Head of caudate nucleus (tissue), 42 donors: ENCODE measurements at regions not wholly inside any gene's neighbourhood (a gene's known extent, or its start where the extent isn't known, plus 50 kb on each side); places are given as distances from the start of the nearest gene placed in this dataset.
A peak's percentile ranks its signal among the peaks of the same experiment; 100 is the strongest.

Experiments
- DNase-seq, 42 donors: peaks; one replicate each; pipeline versions ENCODE4 v3.0.0 to v3.0.0-alpha.2; 2020 to 2021; ENCODE audit warnings: mixed read lengths in 7 of 42
- intact Hi-C: fragments of 100-400 bp; cut with DNase I; formaldehyde crosslinking; loops from one replicate; pipeline ENCODE4 v1.15.0; 2022

GRCh38 chr9:108300306-108301287 is 555.2 kb downstream of the ACTL7B start:
- intact Hi-C loops: no loop called here
- no peak for DNase-seq

DNA sequence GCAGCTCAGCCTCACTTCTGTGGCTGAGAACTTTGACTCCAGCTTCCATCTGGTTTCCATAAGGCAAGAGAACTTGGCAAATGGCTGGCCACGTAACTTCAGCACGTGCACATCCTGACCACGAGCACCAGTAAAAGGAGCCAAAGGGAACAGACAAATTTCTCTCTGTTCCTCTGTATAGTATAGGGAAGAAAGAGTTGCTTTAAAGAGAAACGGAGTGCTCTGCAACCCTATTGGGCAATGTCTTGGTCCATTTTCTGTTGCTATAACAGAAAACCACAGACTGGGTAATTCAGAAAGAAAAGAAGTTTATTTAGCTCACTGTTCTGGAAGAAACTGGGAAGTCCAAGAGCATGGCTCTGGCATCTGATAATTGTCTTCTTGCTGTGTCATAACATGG is 558.7 kb downstream of the ACTL7B start:
- intact Hi-C loops: no loop called here
- peak in 7 of 42 donors; percentile 2 to 44 (median 22) for DNase-seq

DNA sequence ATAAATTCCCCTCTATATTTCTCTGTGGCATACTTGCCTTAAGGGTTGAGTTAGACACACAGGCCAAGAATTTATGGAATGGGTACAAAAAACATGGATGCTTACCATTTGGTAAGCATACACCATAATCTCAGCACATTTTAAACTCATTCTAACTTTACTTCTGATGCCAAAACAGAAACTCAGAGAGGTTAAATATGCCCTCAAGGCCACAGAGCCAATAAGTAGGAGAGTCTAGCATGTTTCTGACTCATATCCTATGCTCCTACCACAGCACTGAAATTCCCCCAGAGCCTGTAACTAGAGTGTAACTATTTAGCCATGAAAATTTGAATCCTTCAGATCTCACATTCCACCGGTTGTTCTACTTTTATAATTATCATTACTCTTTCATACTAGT is 559.7 kb downstream of the ACTL7B start:
- no peak for DNase-seq
- intact Hi-C loops: no loop called here

DNA sequence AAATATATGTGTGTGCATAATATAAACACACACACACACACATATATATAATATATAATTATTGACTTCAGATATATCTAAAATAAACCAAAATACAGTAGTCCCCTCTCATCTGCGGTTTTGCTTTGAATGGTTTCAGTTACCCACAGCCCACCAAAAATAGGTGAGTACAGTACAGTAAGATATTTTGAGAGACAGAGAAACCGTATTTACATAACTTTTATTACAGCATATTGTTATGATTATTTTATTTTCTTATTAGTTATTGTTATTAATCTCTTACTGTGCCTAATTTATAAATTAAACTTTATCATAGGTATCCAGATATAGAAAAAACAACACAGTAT is 564.2 kb downstream of the ACTL7B start:
- intact Hi-C loops: no loop called here
- no peak for DNase-seq

- intact Hi-C loops: no loop called here
- no peak for DNase-seq
These were observed 564.8 kb downstream of the ACTL7B start for GRCh38 chr9:108290839-108291585.

DNA sequence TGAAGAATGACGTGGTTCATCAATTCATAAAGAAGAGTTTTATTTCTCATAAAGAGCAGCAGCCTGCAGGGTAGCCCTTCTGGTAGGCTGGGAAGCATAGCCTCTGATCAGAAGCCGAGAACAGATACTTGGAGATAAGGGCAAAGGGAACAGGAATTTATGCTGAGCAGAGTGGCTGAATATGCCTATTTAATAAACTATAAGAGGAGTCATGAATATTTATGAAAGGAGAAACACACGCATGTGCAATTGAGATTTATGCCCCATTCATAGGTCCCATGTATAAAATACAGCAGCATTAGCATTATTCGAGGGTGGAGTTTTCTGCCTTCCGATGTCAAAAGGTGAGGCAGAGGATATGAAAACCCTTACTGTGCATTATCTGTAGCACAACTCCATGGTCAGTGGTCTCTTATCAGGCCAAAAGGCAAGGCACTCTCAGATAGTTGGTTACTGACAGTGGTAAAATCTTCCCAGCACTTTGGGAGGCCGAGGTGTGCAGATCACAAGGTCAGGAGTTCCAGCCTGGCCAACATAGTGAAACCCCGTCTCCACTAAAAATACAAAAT is 569.1 kb downstream of the ACTL7B start:
- intact Hi-C loops: no loop called here
- no peak for DNase-seq

DNA sequence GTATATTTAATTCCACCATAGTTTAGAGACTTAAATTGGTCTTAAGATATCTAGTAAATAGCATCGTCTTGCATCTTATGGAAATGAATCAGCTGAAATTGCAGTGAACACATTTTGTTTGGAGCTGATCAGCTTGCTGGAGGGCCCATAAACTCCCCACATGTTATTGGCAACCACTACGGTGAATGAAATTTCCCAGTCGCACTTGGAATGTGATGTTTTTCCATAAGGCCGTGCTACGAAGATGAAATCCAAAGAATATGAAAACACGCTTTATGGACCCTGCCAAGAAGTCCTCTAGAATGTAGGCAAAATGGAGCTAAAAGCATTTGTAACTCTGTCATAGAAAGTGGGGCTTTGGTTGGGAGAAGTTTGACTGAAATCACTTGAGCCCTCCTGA is 572.1 kb downstream of the ACTL7B start:
- intact Hi-C loops: no loop called here
- no peak for DNase-seq

DNA sequence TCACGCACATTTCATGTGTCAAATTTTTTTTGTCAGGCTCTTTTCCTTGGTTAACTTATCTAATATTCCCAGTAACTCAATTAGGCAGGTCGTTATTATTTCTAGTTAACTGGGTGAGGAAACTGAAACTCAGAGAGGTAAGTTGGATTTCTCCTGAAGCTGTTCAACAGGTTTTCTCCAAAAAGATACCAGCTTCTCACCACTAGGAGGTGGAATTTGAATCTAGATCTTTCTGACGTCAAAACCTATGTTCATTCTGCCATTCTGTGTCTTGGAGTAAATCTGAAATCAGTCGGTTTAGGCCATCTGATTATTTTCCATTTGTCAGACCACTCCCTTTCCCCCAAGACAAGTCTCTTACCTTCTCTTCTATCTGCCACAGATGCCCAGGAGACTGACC is 572.9 kb downstream of the ACTL7B start:
- intact Hi-C loops: no loop called here
- no peak for DNase-seq

GRCh38 chr9:108281696-108282095 is 574.1 kb downstream of the ACTL7B start:
- DNase-seq: no peak
- intact Hi-C loops: no loop called here

DNA sequence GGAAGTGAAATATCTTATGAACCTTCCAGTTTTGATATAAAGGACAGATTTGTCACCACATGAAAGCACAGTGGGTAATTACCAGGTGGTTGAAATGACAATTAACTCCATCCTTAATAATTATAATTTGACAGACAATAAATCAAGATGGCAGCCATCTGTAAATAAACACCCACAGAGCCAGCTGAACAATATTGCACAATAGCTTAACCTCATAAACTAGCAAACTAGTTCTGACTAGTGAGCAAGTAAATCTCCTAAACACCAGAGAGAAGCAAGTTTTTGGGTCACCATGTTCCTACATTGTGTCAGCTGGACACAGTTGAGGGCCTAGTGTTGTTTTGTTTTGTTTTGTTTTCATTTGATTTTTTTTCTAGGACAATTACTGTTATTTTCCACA is 577.4 kb downstream of the ACTL7B start:
- intact Hi-C loops: no loop called here
- no peak for DNase-seq

DNA sequence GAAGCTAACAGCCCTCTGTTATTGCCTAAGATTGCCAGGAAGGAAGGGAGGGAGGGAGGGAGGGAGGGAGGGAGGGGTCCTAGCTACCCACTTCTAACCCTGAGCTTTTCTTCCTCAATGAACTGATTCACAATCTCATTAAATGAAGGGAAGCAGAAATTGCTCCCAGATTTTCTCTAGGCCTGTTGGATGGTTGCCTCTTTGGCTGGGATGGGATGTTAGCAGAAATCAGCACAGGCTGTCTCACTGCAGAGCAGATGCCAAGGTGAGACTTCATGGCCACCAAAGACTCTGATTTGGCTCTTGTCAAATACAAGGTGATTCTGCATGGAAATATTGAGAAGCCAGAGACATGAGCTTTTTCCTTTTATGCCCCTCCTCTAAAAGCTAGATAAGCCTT is 578.6 kb downstream of the ACTL7B start:
- no peak for DNase-seq
- intact Hi-C loops: no loop called here

- no peak for DNase-seq
- intact Hi-C loops: no loop called here
These were observed 579.9 kb downstream of the ACTL7B start for GRCh38 chr9:108275906-108276305.

GRCh38 chr9:108274971-108275370 is 580.8 kb downstream of the ACTL7B start:
- intact Hi-C loops: loop anchor here (5.0 kb wide), 1 partner anchor 788 kb away; the partner anchor contains the start of gene KLF4
- no peak for DNase-seq

GRCh38 chr9:108273988-108274387 is 581.8 kb downstream of the ACTL7B start:
- intact Hi-C loops: loop anchor here (5.0 kb wide), 1 partner anchor 787 kb away; the partner anchor contains the start of gene KLF4
- DNase-seq: no peak

- peak in 41 of 42 donors; percentile 17 to 87 (median 63) for DNase-seq
- intact Hi-C loops: loop anchor here (5.0 kb wide), 1 partner anchor 785 kb away; the partner anchor contains the start of gene KLF4
These were observed 583.4 kb downstream of the ACTL7B start for GRCh38 chr9:108272349-108272899.

- no peak for DNase-seq
- intact Hi-C loops: loop anchor here (5.0 kb wide), 1 partner anchor 784 kb away; the partner anchor contains the start of gene KLF4
These were observed 584.0 kb downstream of the ACTL7B start for GRCh38 chr9:108271646-108272348.

GRCh38 chr9:108271236-108271635 is 584.5 kb downstream of the ACTL7B start:
- intact Hi-C loops: loop anchor here (5.0 kb wide), 1 partner anchor 784 kb away; the partner anchor contains the start of gene KLF4
- no peak for DNase-seq

- no peak for DNase-seq
- intact Hi-C loops: loop anchor here (5.0 kb wide), 1 partner anchor 783 kb away; the partner anchor contains the start of gene KLF4
These were observed 585.2 kb downstream of the ACTL7B start for GRCh38 chr9:108270561-108270960.

DNA sequence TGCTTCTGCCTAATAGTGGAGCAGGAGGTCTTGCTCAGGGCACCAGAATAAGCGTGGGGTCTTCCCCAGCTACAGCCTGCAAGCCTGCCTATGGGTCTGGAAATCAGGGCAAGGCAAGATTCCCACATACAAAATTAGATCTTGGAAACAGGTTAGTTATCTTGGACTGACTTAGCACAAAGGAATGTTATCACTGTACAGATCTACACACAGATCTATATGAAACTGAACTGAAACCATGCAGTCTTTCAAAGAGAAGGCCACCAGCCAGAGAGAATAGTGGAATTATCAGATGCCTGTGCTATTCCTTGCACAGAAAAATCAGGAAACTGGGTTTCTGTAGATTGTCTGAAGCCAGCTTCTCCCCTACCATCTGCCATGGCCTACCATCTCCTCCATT is 585.7 kb downstream of the ACTL7B start:
- DNase-seq: no peak
- intact Hi-C loops: loop anchor here (5.0 kb wide), 1 partner anchor 783 kb away; the partner anchor contains the start of gene KLF4
